Body of pancreas (tissue), 4 donors: ENCODE measurements at regions not wholly inside any gene's neighbourhood (a gene's known extent, or its start where the extent isn't known, plus 50 kb on each side); places are given as distances from the start of the nearest gene placed in this dataset.

Source experiments
- ATAC-seq: fragments of 150-250 bp; one replicate; pipeline ENCODE4 v1.9.1; 2016
- DNase-seq, 4 donors: peaks; one replicate each; pipeline ENCODE4 v3.0.0-alpha.2; 2019
- H3K27ac ChIP-seq, 4 donors: fragments of 200-600 bp; sonication (generic); 1 replicate in 3 of 4; 2 replicates in 1 of 4; pipeline versions ENCODE4 v1.5.1 to v1.6.1; 2016 to 2019; ENCODE audit warnings: mild to moderate bottlenecking in 1 of 4, mixed read lengths in 1 of 4, moderate library complexity in 1 of 4
- H3K27me3 ChIP-seq, 2 donors: fragments of 200-600 bp; sonication (generic); one replicate each; pipeline ENCODE4 v1.6.0; 2016; ENCODE audit warnings: mild to moderate bottlenecking in 1 of 2
- H3K36me3 ChIP-seq, 2 donors: fragments of 200-600 bp; sonication (generic); replicated peaks in 1 of 2; 2 replicates each; pipeline ENCODE4 v1.5.1; 2016; ENCODE audit warnings: low read depth in 2 of 2; ENCODE audit not compliant: insufficient read depth in 1 of 2
- H3K4me1 ChIP-seq: fragments of 200-600 bp; sonication (generic); one replicate; pipeline ENCODE4 v1.6.0; 2016
- H3K4me3 ChIP-seq, 2 donors: fragments of 200-600 bp; sonication (generic); 1 replicate in 1 of 2; 2 replicates in 1 of 2; pipeline ENCODE4 v1.5.1; 2016 to 2019
- H3K9me3 ChIP-seq, 3 donors: fragments of 200-600 bp; sonication (generic); 1 replicate in 2 of 3; 2 replicates in 1 of 3; pipeline ENCODE4 v1.5.1; 2016
- CTCF ChIP-seq, 7 experiments: fragments of 450-650 bp in 4 of 7; fragments of 200-600 bp in 3 of 7; sonication (generic) in 3 of 7; IDR thresholded peaks; one replicate each; pipeline ENCODE4 v1.5.1; 2016 to 2019; ENCODE audit warnings: antibody characterized with exemption in 7 of 7
- POLR2A ChIP-seq, 3 donors: fragments of 450-650 bp; IDR thresholded peaks; one replicate each; pipeline ENCODE4 v1.6.1; 2016; ENCODE audit warnings: antibody characterized with exemption in 3 of 3, mild to moderate bottlenecking in 2 of 3
- WGBS, 2 donors: methylation state at CpG; one replicate each; pipeline ENCODE4 v1.1.5; 2017; 5-methylcytosine and 5-hydroxymethylcytosine counted together
- intact Hi-C: fragments of 100-400 bp; cut with DNase I; formaldehyde crosslinking; loops from one replicate; pipeline ENCODE4 v1.15.1; 2023

- H3K4me3 ChIP-seq = no peak overlapping the region
- H3K27ac ChIP-seq = no peak overlapping the region
- no peak for ATAC-seq
- intact Hi-C loops = no loop called here
- TF ChIP-seq POLR2A (IDR thresholded peaks at IDR 0.05) (no peak), CTCF (IDR thresholded peaks at IDR 0.05) (no peak)
- no peaks in the 10 kb centered on the region for H3K9me3 ChIP-seq
- H3K4me1 ChIP-seq = no peaks in the 10 kb centered on the region
- DNase-seq = no peak
- H3K36me3 ChIP-seq = no peaks in the 10 kb centered on the region
- WGBS, 2 donors = 80 to 85% methylated on average over 1 of the region's 1 CpG
- H3K27me3 ChIP-seq = no peaks in the 10 kb centered on the region
These were observed 296.8 kb downstream of the MRPS30 start for GRCh38 chr5:45105491-45105994.

GRCh38 chr5:45109062-45109461 lies 300.3 kb downstream of the MRPS30 start:
- Histone ChIP-seq H3K9me3 (no peaks in the 10 kb centered on the region), H3K4me1 (no peaks in the 10 kb centered on the region), H3K4me3 (no peak overlapping the region), H3K27me3 (no peaks in the 10 kb centered on the region), H3K27ac (no peak overlapping the region), H3K36me3 (no peaks in the 10 kb centered on the region)
- WGBS, 2 donors = 67 to 80% methylated on average over 1 of the region's 1 CpG
- no peak for ATAC-seq
- intact Hi-C loops = no loop called here
- TF ChIP-seq CTCF (IDR thresholded peaks at IDR 0.05) (no peak), POLR2A (IDR thresholded peaks at IDR 0.05) (no peak)
- DNase-seq = no peak

- Histone ChIP-seq H3K4me1 (no peaks in the 10 kb centered on the region), H3K4me3 (no peak overlapping the region), H3K27ac (no peak overlapping the region), H3K27me3 (no peaks in the 10 kb centered on the region), H3K36me3 (no peaks in the 10 kb centered on the region), H3K9me3 (no peaks in the 10 kb centered on the region)
- ATAC-seq (no peak), DNase-seq (no peak)
- intact Hi-C loops = no loop called here
- TF ChIP-seq POLR2A (IDR thresholded peaks at IDR 0.05) = no peak
- no peak for TF ChIP-seq CTCF (IDR thresholded peaks at IDR 0.05)
- WGBS, 2 donors = 77 to 100% methylated on average over 1 of the region's 1 CpG
These were observed 300.9 kb downstream of the MRPS30 start for GRCh38 chr5:45109636-45110035.

- no peaks in the 10 kb centered on the region for H3K36me3 ChIP-seq
- no peak for DNase-seq
- no peaks in the 10 kb centered on the region for H3K27me3 ChIP-seq
- 73 to 89% methylated on average over 1 of the region's 1 CpG for WGBS, 2 donors
- TF ChIP-seq CTCF (IDR thresholded peaks at IDR 0.05) = no peak
- TF ChIP-seq POLR2A (IDR thresholded peaks at IDR 0.05) = no peak
- no peaks in the 10 kb centered on the region for H3K4me1 ChIP-seq
- intact Hi-C loops = no loop called here
- no peak overlapping the region for H3K4me3 ChIP-seq
- no peaks in the 10 kb centered on the region for H3K9me3 ChIP-seq
- ATAC-seq = no peak
- H3K27ac ChIP-seq = no peak overlapping the region
These were observed 301.7 kb downstream of the MRPS30 start for GRCh38 chr5:45110399-45110798.

GRCh38 chr5:45113726-45114125 lies 305.0 kb downstream of the MRPS30 start:
- H3K36me3 ChIP-seq = no peaks in the 10 kb centered on the region
- H3K4me1 ChIP-seq = no peaks in the 10 kb centered on the region
- H3K27me3 ChIP-seq = no peaks in the 10 kb centered on the region
- TF ChIP-seq POLR2A (IDR thresholded peaks at IDR 0.05) (no peak), CTCF (IDR thresholded peaks at IDR 0.05) (no peak)
- H3K4me3 ChIP-seq = no peak overlapping the region
- no peaks in the 10 kb centered on the region for H3K9me3 ChIP-seq
- no peak for ATAC-seq
- WGBS, 2 donors = 63 to 81% methylated on average over 2 of the region's 2 CpGs
- intact Hi-C loops = no loop called here
- no peak for DNase-seq
- no peak overlapping the region for H3K27ac ChIP-seq
